ENCODE measurements at regions not wholly inside any gene's neighbourhood (a gene's known extent, or its start where the extent isn't known, plus 50 kb on each side); places are given as distances from the start of the nearest gene placed in this dataset.

DNA sequence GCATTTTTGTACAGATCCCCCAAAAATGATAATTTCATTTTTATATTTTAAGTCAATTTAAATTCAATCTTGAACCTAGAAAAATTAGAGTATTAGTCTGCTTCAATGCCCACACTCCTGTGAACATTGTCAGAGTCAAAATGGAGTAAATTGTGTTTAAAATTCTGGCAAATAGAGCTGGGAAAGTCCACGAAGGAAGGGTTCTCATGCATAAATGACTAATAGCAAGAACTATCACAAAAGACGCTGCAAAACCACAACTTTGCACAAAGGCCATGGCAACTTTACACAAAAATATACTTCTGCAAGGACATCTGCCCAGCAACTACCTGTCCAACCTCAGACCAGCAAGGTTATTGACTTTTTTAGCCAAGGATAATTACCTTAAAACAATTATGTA lies 203.2 kb upstream of the SMLR1 start:
- H3K4me1 ChIP-seq (ENCODE audit: control insufficient read depth in 2 of 2, insufficient read depth in 1 of 2, low read depth in 1 of 2, low read length in 2 of 2): peaks cover 0 to 2% of the 10 kb centered on the region in 2 donors
- H3K4me2 ChIP-seq (ENCODE audit: insufficient read depth, low read length, poor library complexity, severe bottlenecking): no peak overlapping the region
- H3K9ac ChIP-seq (ENCODE audit: low read depth, low read length, poor library complexity): no peak overlapping the region
- H3K23ac ChIP-seq (ENCODE audit: low read depth, low read length, poor library complexity): no peak overlapping the region
- no peaks in the 10 kb centered on the region for H3K9me3 ChIP-seq (replicated peaks in 1 of 2; ENCODE audit: control insufficient read depth in 2 of 2, insufficient read depth in 1 of 2, low read depth in 1 of 2, low read length in 2 of 2)
- no peak for DNase-seq (ENCODE audit: low spot score)
- H3K27me3 ChIP-seq (ENCODE audit: control insufficient read depth in 3 of 3, insufficient read depth in 3 of 3, low read depth in 1 of 3, low read length in 3 of 3): no peaks in the 10 kb centered on the region
- no peak overlapping the region for H2BK12ac ChIP-seq (ENCODE audit: low read length)
- H4K91ac ChIP-seq (ENCODE audit: low read depth, low read length, poor library complexity): no peak overlapping the region
- H2AFZ ChIP-seq (ENCODE audit: low read length): no peak overlapping the region
- no peak overlapping the region for H3K27ac ChIP-seq (replicated peaks; ENCODE audit: low read length)
- H2BK120ac ChIP-seq (ENCODE audit: low read depth, low read length): no peak overlapping the region
- H3K36me3 ChIP-seq (replicated peaks in 1 of 2; ENCODE audit: control insufficient read depth in 2 of 2, insufficient read depth in 2 of 2, low read length in 2 of 2): no peaks in the 10 kb centered on the region
- no peak overlapping the region for H3K4ac ChIP-seq (ENCODE audit: low read length)
- H3K79me1 ChIP-seq (ENCODE audit: low read depth, low read length): no peaks in the 10 kb centered on the region
- H2AK5ac ChIP-seq (ENCODE audit: low read depth, low read length): no peak overlapping the region
- H2BK5ac ChIP-seq (ENCODE audit: low read length): no peak overlapping the region
- no peak overlapping the region for H2BK15ac ChIP-seq (ENCODE audit: low read length)
- no CpG with 5 or more reads among the region's 2 CpGs for WGBS, 2 donors (ENCODE audit: extremely low coverage in 2 of 2, insufficient read length in 2 of 2, insufficient replicate concordance in 1 of 2)
- no peak overlapping the region for H3K18ac ChIP-seq (ENCODE audit: low read length)
- no peak overlapping the region for H3K4me3 ChIP-seq (ENCODE audit: low read length in 2 of 2)
- no peak overlapping the region for H4K8ac ChIP-seq (ENCODE audit: low read depth, low read length)
- H3K14ac ChIP-seq (ENCODE audit: low read length): no peak overlapping the region

DNA sequence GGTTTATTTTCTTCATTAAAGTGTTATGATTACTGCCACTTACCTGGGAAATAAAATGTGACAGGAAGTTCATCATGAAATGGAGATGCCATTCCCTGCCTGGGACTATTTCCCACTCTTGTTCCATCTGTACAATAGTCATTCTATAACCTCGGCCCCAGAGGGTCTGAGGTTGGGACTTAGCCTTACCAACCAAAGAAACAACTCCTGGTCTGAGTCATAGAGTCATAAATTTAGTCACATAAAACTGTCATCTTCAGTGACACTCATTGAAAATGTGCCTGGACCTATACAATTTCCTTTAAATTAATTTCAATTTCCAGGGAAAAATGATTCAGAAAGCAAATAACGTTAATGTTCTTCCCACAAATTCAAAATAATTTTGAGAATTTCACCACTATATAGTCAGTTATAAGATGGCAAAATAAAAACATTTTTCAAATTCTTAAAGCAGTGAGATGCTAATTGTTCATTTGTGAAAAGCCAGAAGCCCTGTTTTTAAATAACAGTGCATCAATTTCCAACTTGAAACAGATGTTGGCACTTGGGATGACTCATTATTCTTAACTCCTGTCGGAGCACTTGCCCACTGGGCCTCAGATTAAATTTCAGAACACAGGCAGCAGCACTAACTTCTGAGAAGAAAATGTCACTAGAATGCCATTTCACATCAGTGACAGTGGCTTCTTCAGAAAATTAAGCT lies 201.2 kb upstream of the SMLR1 start:
- Histone ChIP-seq H3K4ac (ENCODE audit: low read length) (no peak overlapping the region), H2BK12ac (ENCODE audit: low read length) (no peak overlapping the region), H4K91ac (ENCODE audit: low read depth, low read length, poor library complexity) (no peak overlapping the region), H2BK5ac (ENCODE audit: low read length) (no peak overlapping the region), H3K36me3 (replicated peaks in 1 of 2; ENCODE audit: control insufficient read depth in 2 of 2, insufficient read depth in 2 of 2, low read length in 2 of 2) (no peaks in the 10 kb centered on the region), H3K27ac (replicated peaks; ENCODE audit: low read length) (no peak overlapping the region), H3K9ac (ENCODE audit: low read depth, low read length, poor library complexity) (no peak overlapping the region), H2AFZ (ENCODE audit: low read length) (no peak overlapping the region), H3K9me3 (replicated peaks in 1 of 2; ENCODE audit: control insufficient read depth in 2 of 2, insufficient read depth in 1 of 2, low read depth in 1 of 2, low read length in 2 of 2) (no peaks in the 10 kb centered on the region), H3K27me3 (ENCODE audit: control insufficient read depth in 3 of 3, insufficient read depth in 3 of 3, low read depth in 1 of 3, low read length in 3 of 3) (no peaks in the 10 kb centered on the region), H2AK5ac (ENCODE audit: low read depth, low read length) (no peak overlapping the region), H4K8ac (ENCODE audit: low read depth, low read length) (no peak overlapping the region), H3K4me1 (ENCODE audit: control insufficient read depth in 2 of 2, insufficient read depth in 1 of 2, low read depth in 1 of 2, low read length in 2 of 2) (peaks cover 0 to 2% of the 10 kb centered on the region in 2 donors), H3K79me1 (ENCODE audit: low read depth, low read length) (no peaks in the 10 kb centered on the region), H2BK120ac (ENCODE audit: low read depth, low read length) (no peak overlapping the region), H3K4me2 (ENCODE audit: insufficient read depth, low read length, poor library complexity, severe bottlenecking) (no peak overlapping the region), H3K14ac (ENCODE audit: low read length) (no peak overlapping the region), H2BK15ac (ENCODE audit: low read length) (no peak overlapping the region), H3K18ac (ENCODE audit: low read length) (no peak overlapping the region), H3K4me3 (ENCODE audit: low read length in 2 of 2) (no peak overlapping the region), H3K23ac (ENCODE audit: low read depth, low read length, poor library complexity) (no peak overlapping the region)
- no peak for DNase-seq (ENCODE audit: low spot score)
- no CpG with 5 or more reads among the region's 3 CpGs for WGBS, 2 donors (ENCODE audit: extremely low coverage in 2 of 2, insufficient read length in 2 of 2, insufficient replicate concordance in 1 of 2)

DNA sequence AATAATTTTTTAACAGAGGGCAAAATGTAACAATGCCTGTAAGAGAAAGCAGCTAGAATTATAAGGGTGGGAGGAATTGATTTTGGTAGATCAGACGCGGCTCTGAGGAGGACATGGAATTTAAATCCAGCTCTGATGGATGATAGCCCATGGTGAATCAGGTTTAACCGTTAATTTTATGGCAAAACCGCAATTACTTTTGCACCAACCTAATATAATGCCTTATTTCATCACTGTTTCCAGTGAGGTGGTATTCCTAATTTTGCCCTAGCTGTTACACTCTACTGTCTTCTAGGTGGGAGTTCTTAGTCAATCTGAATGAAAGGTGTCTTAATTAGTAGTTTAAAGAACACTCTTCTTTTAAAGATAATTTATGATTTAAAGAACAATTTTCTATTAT lies 198.3 kb upstream of the SMLR1 start:
- no peak overlapping the region for H2BK15ac ChIP-seq (ENCODE audit: low read length)
- H3K18ac ChIP-seq (ENCODE audit: low read length): no peak overlapping the region
- no peak overlapping the region for H2AK5ac ChIP-seq (ENCODE audit: low read depth, low read length)
- H4K8ac ChIP-seq (ENCODE audit: low read depth, low read length): no peak overlapping the region
- no peak overlapping the region for H2AFZ ChIP-seq (ENCODE audit: low read length)
- H3K27me3 ChIP-seq (ENCODE audit: control insufficient read depth in 3 of 3, insufficient read depth in 3 of 3, low read depth in 1 of 3, low read length in 3 of 3): peaks cover 0 to 17% (median 0%) of the 10 kb centered on the region in 3 experiments
- H3K9me3 ChIP-seq (replicated peaks in 1 of 2; ENCODE audit: control insufficient read depth in 2 of 2, insufficient read depth in 1 of 2, low read depth in 1 of 2, low read length in 2 of 2): no peaks in the 10 kb centered on the region
- no peaks in the 10 kb centered on the region for H3K79me1 ChIP-seq (ENCODE audit: low read depth, low read length)
- H3K14ac ChIP-seq (ENCODE audit: low read length): no peak overlapping the region
- H4K91ac ChIP-seq (ENCODE audit: low read depth, low read length, poor library complexity): no peak overlapping the region
- no peak overlapping the region for H2BK5ac ChIP-seq (ENCODE audit: low read length)
- no peak overlapping the region for H3K27ac ChIP-seq (replicated peaks; ENCODE audit: low read length)
- H2BK12ac ChIP-seq (ENCODE audit: low read length): no peak overlapping the region
- H3K4me3 ChIP-seq (ENCODE audit: low read length in 2 of 2): no peak overlapping the region
- no peak for DNase-seq (ENCODE audit: low spot score)
- WGBS, 2 donors (ENCODE audit: extremely low coverage in 2 of 2, insufficient read length in 2 of 2, insufficient replicate concordance in 1 of 2): no CpG with 5 or more reads among the region's 4 CpGs
- peaks cover 0 to 9% of the 10 kb centered on the region in 2 donors for H3K4me1 ChIP-seq (ENCODE audit: control insufficient read depth in 2 of 2, insufficient read depth in 1 of 2, low read depth in 1 of 2, low read length in 2 of 2)
- no peaks in the 10 kb centered on the region for H3K36me3 ChIP-seq (replicated peaks in 1 of 2; ENCODE audit: control insufficient read depth in 2 of 2, insufficient read depth in 2 of 2, low read length in 2 of 2)
- no peak overlapping the region for H3K4ac ChIP-seq (ENCODE audit: low read length)
- no peak overlapping the region for H3K4me2 ChIP-seq (ENCODE audit: insufficient read depth, low read length, poor library complexity, severe bottlenecking)
- H3K23ac ChIP-seq (ENCODE audit: low read depth, low read length, poor library complexity): no peak overlapping the region
- H3K9ac ChIP-seq (ENCODE audit: low read depth, low read length, poor library complexity): no peak overlapping the region
- no peak overlapping the region for H2BK120ac ChIP-seq (ENCODE audit: low read depth, low read length)

DNA sequence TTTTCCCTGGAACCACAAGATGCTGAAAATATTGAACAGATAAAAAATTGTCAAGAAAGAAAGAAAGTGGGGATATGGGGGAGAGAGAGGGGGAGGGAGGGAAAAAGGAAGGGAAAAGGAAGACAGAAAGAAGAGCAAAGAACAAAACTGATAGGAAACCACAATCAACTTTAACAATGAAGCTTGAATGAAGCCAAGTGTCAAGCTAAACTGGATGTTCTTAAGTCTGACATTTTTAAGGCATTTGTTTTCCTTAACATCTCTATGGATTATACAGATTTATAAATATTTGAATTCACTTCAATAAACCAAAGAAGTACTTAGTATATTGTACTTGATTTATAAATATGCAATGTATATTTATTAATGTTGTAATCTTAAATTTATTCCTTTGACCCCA lies 197.6 kb upstream of the SMLR1 start:
- H2BK120ac ChIP-seq (ENCODE audit: low read depth, low read length): no peak overlapping the region
- no peak overlapping the region for H2BK12ac ChIP-seq (ENCODE audit: low read length)
- no peaks in the 10 kb centered on the region for H3K36me3 ChIP-seq (replicated peaks in 1 of 2; ENCODE audit: control insufficient read depth in 2 of 2, insufficient read depth in 2 of 2, low read length in 2 of 2)
- no peak overlapping the region for H2BK15ac ChIP-seq (ENCODE audit: low read length)
- no peak overlapping the region for H2AK5ac ChIP-seq (ENCODE audit: low read depth, low read length)
- H4K8ac ChIP-seq (ENCODE audit: low read depth, low read length): no peak overlapping the region
- no peak for DNase-seq (ENCODE audit: low spot score)
- no peak overlapping the region for H3K4ac ChIP-seq (ENCODE audit: low read length)
- no peak overlapping the region for H2AFZ ChIP-seq (ENCODE audit: low read length)
- H3K4me3 ChIP-seq (ENCODE audit: low read length in 2 of 2): no peak overlapping the region
- no peak overlapping the region for H3K9ac ChIP-seq (ENCODE audit: low read depth, low read length, poor library complexity)
- H3K79me1 ChIP-seq (ENCODE audit: low read depth, low read length): no peaks in the 10 kb centered on the region
- no peak overlapping the region for H3K4me2 ChIP-seq (ENCODE audit: insufficient read depth, low read length, poor library complexity, severe bottlenecking)
- no peak overlapping the region for H2BK5ac ChIP-seq (ENCODE audit: low read length)
- H3K14ac ChIP-seq (ENCODE audit: low read length): no peak overlapping the region
- H3K27ac ChIP-seq (replicated peaks; ENCODE audit: low read length): no peak overlapping the region
- H3K4me1 ChIP-seq (ENCODE audit: control insufficient read depth in 2 of 2, insufficient read depth in 1 of 2, low read depth in 1 of 2, low read length in 2 of 2): peaks cover 0 to 9% of the 10 kb centered on the region in 2 donors
- no peak overlapping the region for H3K23ac ChIP-seq (ENCODE audit: low read depth, low read length, poor library complexity)
- H3K18ac ChIP-seq (ENCODE audit: low read length): no peak overlapping the region
- H3K9me3 ChIP-seq (replicated peaks in 1 of 2; ENCODE audit: control insufficient read depth in 2 of 2, insufficient read depth in 1 of 2, low read depth in 1 of 2, low read length in 2 of 2): no peaks in the 10 kb centered on the region
- H3K27me3 ChIP-seq (ENCODE audit: control insufficient read depth in 3 of 3, insufficient read depth in 3 of 3, low read depth in 1 of 3, low read length in 3 of 3): peaks cover 0 to 17% (median 0%) of the 10 kb centered on the region in 3 experiments
- no peak overlapping the region for H4K91ac ChIP-seq (ENCODE audit: low read depth, low read length, poor library complexity)
